Astrocyte of the cerebellum (primary cell): ENCODE measurements at regions not wholly inside any gene's neighbourhood (a gene's known extent, or its start where the extent isn't known, plus 50 kb on each side); places are given as distances from the start of the nearest gene placed in this dataset.

Source experiments
- DNase-seq: peaks from one replicate; pipeline ENCODE4 v3.0.0-alpha.2; 2011; ENCODE audit warnings: low read depth
- H3K4me3 ChIP-seq: 2 replicates; pipeline ENCODE4 v1.5.1; 2011; ENCODE audit warnings: mild to moderate bottlenecking, low read depth, low read length, moderate library complexity
- CTCF ChIP-seq: IDR thresholded peaks from 2 replicates; pipeline ENCODE4 v1.5.1; 2012; ENCODE audit warnings: low read length, low read depth, moderate library complexity, mild to moderate bottlenecking; ENCODE audit errors: missing control alignments
- in situ Hi-C: cut with HindIII; loops from 2 replicates; pipeline ENCODE4 v1.10.0; 2017; ENCODE audit warnings: low sequenced_read_pairs

- H3K4me3 ChIP-seq = no peak overlapping the region
- no peak for TF ChIP-seq CTCF
- in situ Hi-C loops = no loop called here
- DNase-seq = no peak
These were observed 717.0 kb upstream of the TMPRSS15 start for GRCh38 chr21:19120591-19120990.

GRCh38 chr21:19122356-19122755, 718.8 kb upstream of the TMPRSS15 start:
- H3K4me3 ChIP-seq = no peak overlapping the region
- in situ Hi-C loops = no loop called here
- TF ChIP-seq CTCF = no peak
- DNase-seq = no peak

GRCh38 chr21:19123053-19123452, 719.5 kb upstream of the TMPRSS15 start:
- no peak for TF ChIP-seq CTCF
- H3K4me3 ChIP-seq = no peak overlapping the region

GRCh38 chr21:19123525-19123924, 719.9 kb upstream of the TMPRSS15 start:
- no peak for TF ChIP-seq CTCF
- H3K4me3 ChIP-seq = no peak overlapping the region
- no peak for DNase-seq
- in situ Hi-C loops = no loop called here

More at GRCh38 chr21:19123053-19123452, 719.5 kb upstream of the TMPRSS15 start:
- no peak for DNase-seq
- in situ Hi-C loops = no loop called here

- in situ Hi-C loops = no loop called here
- DNase-seq = no peak
- no peak overlapping the region for H3K4me3 ChIP-seq
- no peak for TF ChIP-seq CTCF
These were observed 721.1 kb upstream of the TMPRSS15 start for GRCh38 chr21:19124691-19125090.

- in situ Hi-C loops = no loop called here
- no peak overlapping the region for H3K4me3 ChIP-seq
- DNase-seq = no peak
- no peak for TF ChIP-seq CTCF
These were observed 726.9 kb upstream of the TMPRSS15 start for GRCh38 chr21:19130379-19131028.
